ENCODE measurements at regions not wholly inside any gene's neighbourhood (a gene's known extent, or its start where the extent isn't known, plus 50 kb on each side); places are given as distances from the start of the nearest gene placed in this dataset.

GRCh38 chr7:19378345-19378714, 233.1 kb upstream of the FERD3L start:
- no peak for TF ChIP-seq CTCF (IDR thresholded peaks at IDR 0.05; ENCODE audit: borderline replicate concordance, extremely low read depth, low read length, poor library complexity, severe bottlenecking)
- TF ChIP-seq EZH2 (IDR thresholded peaks at IDR 0.05; ENCODE audit: borderline replicate concordance, low read depth, low read length, severe bottlenecking) = no peak
